HEK293 (cell line): ENCODE measurements at regions not wholly inside any gene's neighbourhood (a gene's known extent, or its start where the extent isn't known, plus 50 kb on each side); places are given as distances from the start of the nearest gene placed in this dataset.
A peak's percentile ranks its signal among the peaks of the same experiment; 100 is the strongest.

Source experiments
- CTCF ChIA-PET: fragments of 350-600 bp; formaldehyde crosslinking; extraction: SDS; loops from one replicate; lab custom pipeline; 2021; ENCODE audit warnings: antibody characterized with exemption; lab: Yijun Ruan, JAX
- POLR2A ChIA-PET: fragments of 300-600 bp; formaldehyde crosslinking; extraction: SDS; loops from one replicate; lab custom pipeline; 2020; ENCODE audit warnings: antibody characterized with exemption, inconsistent platforms; lab: Yijun Ruan, JAX
- H3K27ac ChIP-seq: fragments of 200-500 bp; sonication (Bioruptor generic); 2 replicates; pipeline ENCODE4 v1.5.1; 2014; ENCODE audit warnings: low read depth, low read length, control low read depth, inconsistent platforms; ENCODE audit errors: extremely low read depth
- H3K36me3 ChIP-seq, 2 experiments: fragments of 200-500 bp in 1 of 2; sonication (Bioruptor generic) in 1 of 2; 1 replicate in 1 of 2; 2 replicates in 1 of 2; pipeline ENCODE4 v1.5.1; 2014 to 2017; ENCODE audit warnings: inconsistent platforms in 2 of 2, low read length in 2 of 2; ENCODE audit not compliant: control insufficient read depth in 2 of 2, insufficient read depth in 1 of 2
- H3K4me1 ChIP-seq: fragments of 200-500 bp; sonication (Bioruptor generic); 2 replicates; pipeline ENCODE4 v1.5.1; 2014; ENCODE audit warnings: mild to moderate bottlenecking, low read length, inconsistent platforms; ENCODE audit not compliant: control insufficient read depth, insufficient read depth
- H3K4me3 ChIP-seq: 2 replicates; pipeline ENCODE4 v1.5.1; 2011; ENCODE audit warnings: low read depth, mild to moderate bottlenecking, control low read depth, low read length, moderate library complexity
- H3K9me3 ChIP-seq: fragments of 200-500 bp; sonication (Bioruptor generic); 2 replicates; pipeline ENCODE4 v1.5.1; 2014; ENCODE audit warnings: low read depth, low read length, inconsistent platforms; ENCODE audit not compliant: control insufficient read depth, insufficient read depth
- EGR2 ChIP-seq: fragments of 450-650 bp; formaldehyde crosslinking; IDR thresholded peaks from 2 replicates; pipeline ENCODE4 v1.5.1; 2016; ENCODE audit warnings: low read depth, missing biosample characterization, missing genetic modification characterization
- KLF7 ChIP-seq: fragments of 450-650 bp; formaldehyde crosslinking; IDR thresholded peaks from 2 replicates; pipeline ENCODE4 v1.5.1; 2016; ENCODE audit warnings: missing biosample characterization, missing genetic modification characterization, borderline replicate concordance
- OSR2 ChIP-seq: fragments of 450-650 bp; formaldehyde crosslinking; IDR thresholded peaks from 2 replicates; pipeline ENCODE4 v1.5.1; 2016; ENCODE audit warnings: missing biosample characterization, missing genetic modification characterization
- SALL2 ChIP-seq: fragments of 450-650 bp; formaldehyde crosslinking; IDR thresholded peaks from 2 replicates; pipeline ENCODE4 v1.5.0; 2017; ENCODE audit warnings: missing biosample characterization, mild to moderate bottlenecking, missing genetic modification characterization, borderline replicate concordance
- SP7 ChIP-seq: fragments of 450-650 bp; formaldehyde crosslinking; IDR thresholded peaks from 2 replicates; pipeline ENCODE4 v1.5.1; 2016; ENCODE audit warnings: missing biosample characterization, missing genetic modification characterization
- ZBTB20 ChIP-seq: fragments of 450-650 bp; formaldehyde crosslinking; IDR thresholded peaks from 2 replicates; pipeline ENCODE4 v1.5.1; 2016; ENCODE audit warnings: missing biosample characterization, missing genetic modification characterization
- ZEB2 ChIP-seq: fragments of 450-650 bp; formaldehyde crosslinking; IDR thresholded peaks from 2 replicates; pipeline ENCODE4 v1.5.1; 2016; ENCODE audit warnings: missing biosample characterization, missing genetic modification characterization
- ZNF132 ChIP-seq: fragments of 450-650 bp; formaldehyde crosslinking; IDR thresholded peaks from 2 replicates; pipeline ENCODE4 v1.5.1; 2017; ENCODE audit warnings: missing biosample characterization, missing genetic modification characterization, borderline replicate concordance
- ZNF175 ChIP-seq: fragments of 450-650 bp; formaldehyde crosslinking; IDR thresholded peaks from 2 replicates; pipeline ENCODE4 v1.5.1; 2016; ENCODE audit warnings: missing biosample characterization, missing genetic modification characterization
- ZNF24 ChIP-seq: fragments of 450-650 bp; formaldehyde crosslinking; IDR thresholded peaks from 2 replicates; pipeline ENCODE4 v1.5.1; 2016; ENCODE audit warnings: missing biosample characterization, missing genetic modification characterization
- ZNF404 ChIP-seq: fragments of 450-650 bp; formaldehyde crosslinking; IDR thresholded peaks from 2 replicates; pipeline ENCODE4 v1.5.1; 2017; ENCODE audit warnings: missing biosample characterization, missing genetic modification characterization
- ZNF501 ChIP-seq: fragments of 450-650 bp; formaldehyde crosslinking; IDR thresholded peaks from 2 replicates; pipeline ENCODE4 v1.5.1; 2016; ENCODE audit warnings: missing biosample characterization, missing genetic modification characterization
- ZNF510 ChIP-seq: fragments of 450-650 bp; formaldehyde crosslinking; IDR thresholded peaks from 2 replicates; pipeline ENCODE4 v1.5.1; 2018; ENCODE audit warnings: mild to moderate bottlenecking, missing genetic modification characterization, missing biosample characterization; ENCODE audit not compliant: insufficient replicate concordance
- ZNF571 ChIP-seq: fragments of 450-650 bp; formaldehyde crosslinking; IDR thresholded peaks from 2 replicates; pipeline ENCODE4 v1.5.0; 2017; ENCODE audit warnings: missing biosample characterization, missing genetic modification characterization
- ZNF585B ChIP-seq: fragments of 450-650 bp; formaldehyde crosslinking; IDR thresholded peaks from 2 replicates; pipeline ENCODE4 v1.5.1; 2016; ENCODE audit warnings: missing biosample characterization, missing genetic modification characterization
- ZNF610 ChIP-seq: fragments of 450-650 bp; formaldehyde crosslinking; IDR thresholded peaks from 2 replicates; pipeline ENCODE4 v1.5.1; 2016; ENCODE audit warnings: missing biosample characterization, missing genetic modification characterization, borderline replicate concordance
- ZNF707 ChIP-seq: fragments of 450-650 bp; formaldehyde crosslinking; IDR thresholded peaks from 2 replicates; pipeline ENCODE4 v1.5.1; 2016; ENCODE audit warnings: missing biosample characterization, missing genetic modification characterization
- TF ChIP-seq, protein P1 (sequence below): fragments of 450-650 bp; formaldehyde crosslinking; IDR thresholded peaks from 2 replicates; pipeline ENCODE4 v1.5.1; 2017; ENCODE audit warnings: missing biosample characterization, missing genetic modification characterization

GRCh38 chr4:55176497-55176896 is 51.1 kb upstream of the KDR start (continued):
- no peak for TF ChIP-seq ZNF585B (tag by site-specific recombination)
- TF ChIP-seq ZNF610 = no peak
- TF ChIP-seq, all 188 proteins: peak for 0

GRCh38 chr4:55177461-55177860 is 52.1 kb upstream of the KDR start:
- POLR2A ChIA-PET = interaction anchor here (0.6 kb wide), 1 partner anchor 155 kb away, joined by 4 read pairs; no protein-coding TSS in a partner anchor
- Histone ChIP-seq H3K4me1 (no peaks in the 10 kb centered on the region), H3K36me3 (no peaks in the 10 kb centered on the region), H3K4me3 (no peak overlapping the region), H3K27ac (no peak overlapping the region), H3K9me3 (no peaks in the 10 kb centered on the region)
- CTCF ChIA-PET = interaction anchor here (1.3 kb wide), 1 partner anchor 8 kb away, joined by 4 read pairs; no protein-coding TSS in a partner anchor
- TF ChIP-seq KLF7 (tag by site-specific recombination) = no peak
- TF ChIP-seq ZNF707 = no peak
- no peak for TF ChIP-seq SALL2 (tag by site-specific recombination)
- TF ChIP-seq ZEB2 (tag by site-specific recombination) = no peak
- no peak for TF ChIP-seq ZBTB20 (tag by site-specific recombination)
- TF ChIP-seq ZNF132 (tag by site-specific recombination) = no peak

DNA sequence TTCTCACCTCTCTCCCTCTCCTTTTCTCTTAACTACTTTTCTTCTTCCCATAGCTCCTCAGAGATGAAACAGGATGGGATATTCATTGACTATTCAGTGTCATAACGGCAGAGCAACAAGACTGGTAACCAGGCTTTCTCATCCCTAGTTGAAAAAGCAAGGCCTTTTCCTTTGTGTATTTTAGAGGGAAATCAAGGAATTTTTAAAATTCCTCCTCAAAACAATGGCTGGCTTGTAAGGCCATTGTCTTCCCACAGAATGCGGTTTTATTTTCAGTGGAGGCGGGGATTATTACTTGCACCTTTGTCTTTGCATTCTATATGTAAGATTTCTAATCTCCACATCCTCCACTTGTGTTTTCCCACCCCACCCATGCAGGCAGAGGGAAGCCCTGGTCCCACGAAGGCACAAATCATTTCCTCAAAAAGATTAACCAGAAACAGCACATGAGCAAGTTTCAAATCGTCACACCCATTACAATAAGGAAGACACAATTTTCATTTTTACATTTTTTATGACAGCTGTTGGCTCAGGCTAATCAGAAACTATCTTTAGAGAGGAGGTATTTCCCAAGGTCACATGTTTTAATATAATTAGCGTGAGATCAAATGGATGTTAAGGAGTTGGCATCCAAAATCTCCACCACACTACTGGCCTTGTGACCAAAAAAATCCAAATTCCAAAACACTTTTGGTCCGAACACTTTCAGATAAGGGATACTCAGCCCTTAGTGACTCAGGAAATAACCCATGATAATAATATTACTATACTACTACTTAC is 53.0 kb upstream of the KDR start:
- no peak overlapping the region for H3K27ac ChIP-seq
- TF ChIP-seq EGR2 (no peak), OSR2 (no peak), ZNF510 (tag by site-specific recombination) (no peak), ZNF501 (no peak), ZNF571 (tag by site-specific recombination) (no peak), ZNF175 (no peak), ZNF24 (tag by site-specific recombination) (no peak)
- TF ChIP-seq, protein P1, sequence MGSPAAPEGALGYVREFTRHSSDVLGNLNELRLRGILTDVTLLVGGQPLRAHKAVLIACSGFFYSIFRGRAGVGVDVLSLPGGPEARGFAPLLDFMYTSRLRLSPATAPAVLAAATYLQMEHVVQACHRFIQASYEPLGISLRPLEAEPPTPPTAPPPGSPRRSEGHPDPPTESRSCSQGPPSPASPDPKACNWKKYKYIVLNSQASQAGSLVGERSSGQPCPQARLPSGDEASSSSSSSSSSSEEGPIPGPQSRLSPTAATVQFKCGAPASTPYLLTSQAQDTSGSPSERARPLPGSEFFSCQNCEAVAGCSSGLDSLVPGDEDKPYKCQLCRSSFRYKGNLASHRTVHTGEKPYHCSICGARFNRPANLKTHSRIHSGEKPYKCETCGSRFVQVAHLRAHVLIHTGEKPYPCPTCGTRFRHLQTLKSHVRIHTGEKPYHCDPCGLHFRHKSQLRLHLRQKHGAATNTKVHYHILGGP = no peak
- ChIA-PET CTCF (no interaction called here), POLR2A (interaction anchor here (0.6 kb wide), 1 partner anchor 154 kb away, joined by 4 read pairs; no protein-coding TSS in a partner anchor)
- no peaks in the 10 kb centered on the region for H3K9me3 ChIP-seq
- no peaks in the 10 kb centered on the region for H3K36me3 ChIP-seq
- no peak overlapping the region for H3K4me3 ChIP-seq
- H3K4me1 ChIP-seq = no peaks in the 10 kb centered on the region

GRCh38 chr4:55181010-55182005 is 55.9 kb upstream of the KDR start:
- no peaks in the 10 kb centered on the region for H3K9me3 ChIP-seq
- CTCF ChIA-PET = no interaction called here
- no peak overlapping the region for H3K4me3 ChIP-seq
- 0 out of 2 replicates have a peak, but pooled peaks have one; percentile 26 for TF ChIP-seq SP7
- no peak for TF ChIP-seq ZNF404 (tag by site-specific recombination)
- TF ChIP-seq, all 188 proteins: peak for 1
- Histone ChIP-seq H3K36me3 (no peaks in the 10 kb centered on the region), H3K27ac (no peak overlapping the region), H3K4me1 (no peaks in the 10 kb centered on the region)
- POLR2A ChIA-PET = no interaction called here
